ENCODE measurements at regions not wholly inside any gene's neighbourhood (a gene's known extent, or its start where the extent isn't known, plus 50 kb on each side); places are given as distances from the start of the nearest gene placed in this dataset.

GRCh38 chr2:8430628-8431027 is 251.2 kb upstream of the ID2 start:
- TF ChIP-seq CTCF (IDR thresholded peaks at IDR 0.05) (no peak), POLR2A (IDR thresholded peaks at IDR 0.05) (no peak), POLR2AphosphoS5 (IDR thresholded peaks at IDR 0.05) (no peak)
